Thyroid gland (tissue), 4 donors: ENCODE measurements at regions not wholly inside any gene's neighbourhood (a gene's known extent, or its start where the extent isn't known, plus 50 kb on each side); places are given as distances from the start of the nearest gene placed in this dataset.

Experiments used
- DNase-seq, 2 donors: peaks; one replicate each; pipeline ENCODE4 v3.0.0-alpha.2; 2019
- H3K27ac ChIP-seq, 3 donors: fragments of 200-600 bp; sonication (generic); 1 replicate in 2 of 3; 2 replicates in 1 of 3; pipeline ENCODE4 v1.5.1; 2016 to 2019; ENCODE audit warnings: mild to moderate bottlenecking in 1 of 3, moderate library complexity in 1 of 3
- H3K27me3 ChIP-seq: fragments of 200-600 bp; sonication (generic); one replicate; pipeline ENCODE4 v1.5.1; 2019
- H3K36me3 ChIP-seq, 2 donors: fragments of 200-600 bp; sonication (generic); one replicate each; pipeline ENCODE4 v1.5.1; 2016 to 2019
- H3K4me1 ChIP-seq, 2 donors: fragments of 200-600 bp; sonication (generic); one replicate each; pipeline ENCODE4 v1.5.1; 2017 to 2019
- H3K4me3 ChIP-seq, 3 donors: fragments of 200-600 bp; sonication (generic); replicated peaks in 1 of 3; 1 replicate in 2 of 3; 2 replicates in 1 of 3; pipeline ENCODE4 v1.5.1; 2016; ENCODE audit warnings: mild to moderate bottlenecking in 1 of 3
- H3K9me3 ChIP-seq: fragments of 200-600 bp; sonication (generic); one replicate; pipeline ENCODE4 v1.5.1; 2017
- POLR2A ChIP-seq, 2 donors: fragments of 450-650 bp; IDR thresholded peaks; one replicate each; pipeline ENCODE4 v1.6.1; 2017; ENCODE audit warnings: antibody characterized with exemption in 2 of 2, mild to moderate bottlenecking in 2 of 2, moderate library complexity in 1 of 2
- WGBS, 2 donors: methylation state at CpG; one replicate each; pipeline ENCODE4 v1.1.5; 2017; 5-methylcytosine and 5-hydroxymethylcytosine counted together
- intact Hi-C: fragments of 100-400 bp; cut with DNase I; formaldehyde crosslinking; loops from one replicate; pipeline ENCODE4 v1.15.1; 2023
- TF ChIP-seq, protein P1 (sequence below), 6 experiments: fragments of 200-600 bp in 3 of 6; fragments of 450-650 bp in 3 of 6; sonication (generic) in 3 of 6; IDR thresholded peaks; one replicate each; pipeline ENCODE4 v1.5.1; 2016 to 2019; ENCODE audit warnings: antibody characterized with exemption in 6 of 6, mild to moderate bottlenecking in 2 of 6, inconsistent platforms in 1 of 6, moderate library complexity in 1 of 6

DNA sequence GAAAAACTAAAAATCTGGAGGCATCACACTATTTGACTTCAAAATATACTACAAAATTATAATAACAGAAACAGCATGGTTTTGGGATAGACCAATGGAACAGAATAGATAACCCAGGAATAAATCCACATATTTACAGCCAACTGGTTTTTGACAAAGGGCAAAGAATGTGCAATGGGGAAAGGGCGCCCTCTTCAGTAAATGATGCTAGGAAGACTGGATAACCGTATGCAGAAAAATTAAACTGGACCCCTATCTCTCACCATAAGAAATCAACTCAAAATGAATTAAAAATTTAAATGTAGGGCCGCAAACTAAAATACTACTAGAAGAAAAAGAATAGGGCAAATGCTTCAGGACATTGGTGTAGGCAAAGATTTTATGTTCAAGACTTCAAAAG, 440.5 kb upstream of the SGCG start:
- H3K27ac ChIP-seq, result no peak overlapping the region
- H3K9me3 ChIP-seq, result no peaks in the 10 kb centered on the region
- DNase-seq, result no peak
- H3K4me3 ChIP-seq, result no peak overlapping the region
- no peaks in the 10 kb centered on the region for H3K27me3 ChIP-seq
- no peak for TF ChIP-seq POLR2A (IDR thresholded peaks at IDR 0.05)
- TF ChIP-seq, protein P1, sequence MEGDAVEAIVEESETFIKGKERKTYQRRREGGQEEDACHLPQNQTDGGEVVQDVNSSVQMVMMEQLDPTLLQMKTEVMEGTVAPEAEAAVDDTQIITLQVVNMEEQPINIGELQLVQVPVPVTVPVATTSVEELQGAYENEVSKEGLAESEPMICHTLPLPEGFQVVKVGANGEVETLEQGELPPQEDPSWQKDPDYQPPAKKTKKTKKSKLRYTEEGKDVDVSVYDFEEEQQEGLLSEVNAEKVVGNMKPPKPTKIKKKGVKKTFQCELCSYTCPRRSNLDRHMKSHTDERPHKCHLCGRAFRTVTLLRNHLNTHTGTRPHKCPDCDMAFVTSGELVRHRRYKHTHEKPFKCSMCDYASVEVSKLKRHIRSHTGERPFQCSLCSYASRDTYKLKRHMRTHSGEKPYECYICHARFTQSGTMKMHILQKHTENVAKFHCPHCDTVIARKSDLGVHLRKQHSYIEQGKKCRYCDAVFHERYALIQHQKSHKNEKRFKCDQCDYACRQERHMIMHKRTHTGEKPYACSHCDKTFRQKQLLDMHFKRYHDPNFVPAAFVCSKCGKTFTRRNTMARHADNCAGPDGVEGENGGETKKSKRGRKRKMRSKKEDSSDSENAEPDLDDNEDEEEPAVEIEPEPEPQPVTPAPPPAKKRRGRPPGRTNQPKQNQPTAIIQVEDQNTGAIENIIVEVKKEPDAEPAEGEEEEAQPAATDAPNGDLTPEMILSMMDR (IDR thresholded peaks at IDR 0.05), result no peak
- H3K4me1 ChIP-seq, result no peaks in the 10 kb centered on the region
- intact Hi-C loops, result no loop called here
- 38 to 55% methylated on average over 3 of the region's 3 CpGs for WGBS, 2 donors
- no peaks in the 10 kb centered on the region for H3K36me3 ChIP-seq

DNA sequence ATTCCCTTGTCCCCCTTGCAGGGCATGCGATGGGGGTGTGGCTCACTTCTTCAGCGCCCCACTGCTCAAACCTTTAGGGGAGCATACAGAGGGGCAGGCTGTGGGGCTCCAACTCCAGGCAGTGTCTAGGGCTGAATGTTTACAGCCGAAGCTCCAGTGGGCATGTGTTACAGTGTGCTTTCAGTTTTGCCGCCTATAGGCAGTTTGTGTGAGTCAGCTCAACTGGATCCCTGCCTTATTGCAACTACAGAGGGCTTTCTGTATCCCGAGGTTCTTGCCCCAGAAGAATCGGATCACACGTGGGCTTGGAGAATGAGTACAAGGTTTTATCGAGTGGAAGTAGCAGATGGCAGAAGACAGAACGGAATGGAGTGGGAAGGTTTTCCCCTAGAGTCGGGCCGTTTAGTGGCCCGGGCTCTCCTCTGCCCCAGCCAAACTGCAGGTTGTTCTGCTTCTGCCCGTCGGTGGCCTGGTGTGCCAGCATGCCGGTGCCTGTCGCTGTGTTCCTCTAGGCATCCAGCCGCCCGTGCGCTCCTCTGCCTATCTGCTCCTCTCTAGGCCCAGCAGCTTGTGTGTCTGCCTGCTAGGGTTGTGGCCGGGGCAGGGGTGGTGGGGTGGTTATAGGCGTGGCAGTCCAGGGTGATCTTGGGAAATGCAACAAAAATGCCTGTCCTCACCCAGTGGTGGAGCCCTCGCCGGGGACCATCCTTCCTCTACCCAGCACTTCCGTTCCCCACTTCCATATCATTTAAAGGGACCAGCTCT, 435.9 kb upstream of the SGCG start:
- Histone ChIP-seq H3K27me3 (no peaks in the 10 kb centered on the region), H3K36me3 (no peaks in the 10 kb centered on the region), H3K9me3 (no peaks in the 10 kb centered on the region), H3K4me3 (no peak overlapping the region), H3K4me1 (no peaks in the 10 kb centered on the region), H3K27ac (no peak overlapping the region)
- no peak for TF ChIP-seq POLR2A (IDR thresholded peaks at IDR 0.05)
- TF ChIP-seq, protein P1 (IDR thresholded peaks at IDR 0.05), result no peak
- DNase-seq, result no peak
- 90 to 92% methylated on average over 24 of the region's 24 CpGs for WGBS, 2 donors
- intact Hi-C loops, result no loop called here

DNA sequence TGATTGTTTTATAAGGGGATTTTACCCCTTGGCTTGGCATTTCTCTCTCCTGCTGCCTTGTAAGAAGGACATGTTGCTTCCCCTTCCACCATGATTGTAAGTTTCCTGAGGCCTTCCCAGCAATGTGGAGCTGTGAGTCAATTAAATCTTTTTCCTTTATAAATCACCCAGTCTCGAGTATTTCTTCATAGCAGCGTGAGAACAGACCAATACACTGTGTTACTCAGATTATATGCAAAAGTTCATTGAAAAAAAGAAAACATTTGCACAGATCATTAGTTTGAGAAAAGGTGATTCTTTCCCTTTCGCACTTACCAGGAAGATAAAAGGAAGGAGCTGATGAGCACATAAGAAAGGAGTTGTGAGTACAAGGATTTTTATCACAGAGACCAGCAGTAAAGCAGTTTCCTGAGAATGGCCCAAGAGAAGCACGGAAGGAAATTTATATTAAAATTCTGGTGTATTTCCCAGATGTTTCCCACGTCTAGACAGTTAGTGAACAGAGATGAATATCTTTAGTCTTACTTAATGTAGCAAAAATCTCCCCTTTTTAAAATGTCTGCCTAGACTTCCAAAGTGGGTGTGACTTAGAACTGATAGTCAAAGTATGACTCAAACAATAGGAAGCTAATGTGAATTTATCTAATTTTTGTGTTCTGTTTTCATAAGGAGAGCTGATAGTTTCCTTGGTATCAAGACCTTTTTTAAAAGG, 431.8 kb upstream of the SGCG start:
- no peaks in the 10 kb centered on the region for H3K9me3 ChIP-seq
- no peaks in the 10 kb centered on the region for H3K36me3 ChIP-seq
- no peak for DNase-seq
- no peak for TF ChIP-seq POLR2A (IDR thresholded peaks at IDR 0.05)
- TF ChIP-seq, protein P1 (IDR thresholded peaks at IDR 0.05), result no peak
- H3K4me1 ChIP-seq, result no peaks in the 10 kb centered on the region
- intact Hi-C loops, result no loop called here
- H3K27me3 ChIP-seq, result no peaks in the 10 kb centered on the region
- H3K4me3 ChIP-seq, result no peak overlapping the region
- H3K27ac ChIP-seq, result no peak overlapping the region
- WGBS, 2 donors, result 63 to 68% methylated on average over 5 of the region's 5 CpGs

DNA sequence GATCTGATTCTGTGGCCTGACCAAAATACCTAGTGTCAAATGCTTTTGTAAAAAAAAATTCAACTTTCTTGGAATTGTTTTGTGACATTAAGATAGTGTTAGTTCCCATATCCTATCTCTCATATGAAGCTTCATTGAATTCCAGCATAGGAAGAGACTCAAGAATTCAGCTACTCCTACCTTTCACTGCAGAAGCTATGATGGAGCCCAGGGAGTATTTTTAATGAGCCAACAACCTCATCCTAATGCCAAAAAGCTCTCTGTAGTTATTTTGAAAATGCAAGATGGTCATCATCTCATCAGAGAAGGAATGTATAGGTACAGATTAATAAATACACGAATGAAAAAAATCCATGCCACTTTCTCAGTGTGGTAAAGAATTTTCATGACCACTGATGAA, 431.2 kb upstream of the SGCG start:
- WGBS, 2 donors, result 81 to 98% methylated on average over 1 of the region's 1 CpG
- H3K27me3 ChIP-seq, result no peaks in the 10 kb centered on the region

More for the DNA sequence above, 431.2 kb upstream of the SGCG start:
- no peak for DNase-seq
- Histone ChIP-seq H3K4me1 (no peaks in the 10 kb centered on the region), H3K4me3 (no peak overlapping the region), H3K27ac (no peak overlapping the region), H3K36me3 (no peaks in the 10 kb centered on the region), H3K9me3 (no peaks in the 10 kb centered on the region)
- intact Hi-C loops, result no loop called here
- TF ChIP-seq, protein P1 (IDR thresholded peaks at IDR 0.05), result no peak
- no peak for TF ChIP-seq POLR2A (IDR thresholded peaks at IDR 0.05)
